Nucleus accumbens (tissue), 56 donors: ENCODE measurements at regions not wholly inside any gene's neighbourhood (a gene's known extent, or its start where the extent isn't known, plus 50 kb on each side); places are given as distances from the start of the nearest gene placed in this dataset.

Source experiments
- DNase-seq, 56 donors: peaks; one replicate each; lab custom pipeline; 2025; lab: John Stamatoyannopoulos, UW

- no peak for DNase-seq
Measured at GRCh38 chr4:183843248-183843671, 61.8 kb upstream of the STOX2 start.

- DNase-seq = no peak
Measured at GRCh38 chr4:183846951-183847350, 58.2 kb upstream of the STOX2 start.

DNA sequence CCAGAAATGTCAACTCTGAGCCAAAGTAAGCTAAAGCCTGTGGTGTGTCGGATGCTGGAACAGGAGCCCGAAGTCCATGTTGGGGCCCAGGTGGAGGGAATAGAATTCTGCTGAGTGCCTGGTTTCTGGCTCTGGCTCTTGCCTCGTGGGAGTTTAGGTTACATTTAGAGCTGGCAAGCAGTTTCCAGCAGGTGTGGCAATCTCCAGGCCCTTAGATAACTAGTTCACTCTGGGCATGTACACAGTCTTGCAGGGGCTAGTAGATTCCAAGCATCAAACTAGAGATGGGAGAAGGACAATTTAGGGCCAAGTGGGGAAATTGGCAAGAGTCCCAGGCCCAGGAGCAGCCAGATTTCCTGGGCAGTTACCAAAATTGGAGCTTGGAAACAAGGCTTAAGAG, 56.3 kb upstream of the STOX2 start:
- DNase-seq = no peak

GRCh38 chr4:183852910-183853547, 52.1 kb upstream of the STOX2 start:
- DNase-seq = no peak

GRCh38 chr4:183853548-183853940, 51.6 kb upstream of the STOX2 start:
- no peak for DNase-seq
